ENCODE measurements at regions not wholly inside any gene's neighbourhood (a gene's known extent, or its start where the extent isn't known, plus 50 kb on each side); places are given as distances from the start of the nearest gene placed in this dataset.

DNA sequence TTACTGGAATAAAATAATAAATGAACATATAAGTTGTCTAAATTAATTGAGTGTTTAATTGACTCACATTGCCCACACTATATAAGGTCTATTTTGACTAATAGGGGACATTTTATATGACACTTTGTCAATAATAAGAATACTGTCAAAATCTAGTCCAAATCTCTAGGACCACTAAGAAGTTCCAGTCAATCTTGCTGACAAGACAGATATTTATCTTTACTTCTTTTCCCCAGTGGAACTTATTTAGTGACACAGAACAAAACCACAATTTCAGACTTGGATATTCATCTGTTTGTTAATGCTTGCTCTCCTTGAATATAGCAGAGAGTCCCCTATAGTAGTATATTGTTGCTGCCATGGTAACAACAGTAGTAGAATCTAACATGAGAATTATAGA lies 954.6 kb upstream of the MANEA start:
- TF ChIP-seq CTCF (IDR thresholded peaks at IDR 0.05; ENCODE audit: low read depth, low read length) (no peak), EZH2phosphoT487 (IDR thresholded peaks at IDR 0.05; ENCODE audit: low read depth) (no peak)

Data from OCI-LY3 (cell line).